ENCODE measurements at regions not wholly inside any gene's neighbourhood (a gene's known extent, or its start where the extent isn't known, plus 50 kb on each side); places are given as distances from the start of the nearest gene placed in this dataset.

GRCh38 chr1:198932351-198932991, 293.6 kb downstream of the PTPRC start:
- Histone ChIP-seq H3K27ac (ENCODE audit: extremely low read depth, low read depth, low read length) (0 out of 2 replicates have a peak overlapping the region, but pooled peaks have one; percentile 6), H3K9me3 (ENCODE audit: control insufficient read depth, insufficient read depth, low read depth, low read length) (no peaks in the 10 kb centered on the region), H3K4me1 (ENCODE audit: control insufficient read depth, insufficient read depth, low read length) (peaks cover 24% of the 10 kb centered on the region), H3K4me3 (ENCODE audit: low read depth, low read length) (no peak overlapping the region; the same call in none of the 2 replicates), H3K36me3 (ENCODE audit: control insufficient read depth in 2 of 2, insufficient read depth in 1 of 2, low read length in 2 of 2) (no peaks in the 10 kb centered on the region)
- CTCF ChIA-PET: interaction anchor here (1.0 kb wide), 1 partner anchor 180 kb away, joined by 4 read pairs; no protein-coding TSS in a partner anchor
- no peak for TF ChIP-seq KLF10 (tag by site-specific recombination; IDR thresholded peaks at IDR 0.05)
- TF ChIP-seq ZNF211 (tag by site-specific recombination; IDR thresholded peaks at IDR 0.05; ENCODE audit: low read depth): no peak
- no peak for TF ChIP-seq ZNF280C (tag by site-specific recombination; IDR thresholded peaks at IDR 0.05)
- no peak for TF ChIP-seq HIC1 (tag by site-specific recombination; IDR thresholded peaks at IDR 0.05)
- no peak for TF ChIP-seq ZNF449 (tag by site-specific recombination; IDR thresholded peaks at IDR 0.05)
- no peak for TF ChIP-seq ZNF530 (tag by site-specific recombination; IDR thresholded peaks at IDR 0.05; ENCODE audit: low read depth)
- TF ChIP-seq ZNF184 (tag by site-specific recombination; IDR thresholded peaks at IDR 0.05): no peak
- TF ChIP-seq ZNF292 (tag by site-specific recombination; IDR thresholded peaks at IDR 0.05; ENCODE audit: borderline replicate concordance, low read depth): no peak
- no peak for TF ChIP-seq ZNF2 (tag by site-specific recombination; IDR thresholded peaks at IDR 0.05)
- no peak for TF ChIP-seq ZNF501 (tag by site-specific recombination; IDR thresholded peaks at IDR 0.05)
- no peak for TF ChIP-seq ZNF433 (tag by site-specific recombination; IDR thresholded peaks at IDR 0.05; ENCODE audit: low read depth)
- no peak for TF ChIP-seq ZNF701 (tag by site-specific recombination; IDR thresholded peaks at IDR 0.05)
- TF ChIP-seq ZNF777 (tag by site-specific recombination; IDR thresholded peaks at IDR 0.05; ENCODE audit: borderline replicate concordance): no peak
- no peak for TF ChIP-seq ZBTB10 (tag by site-specific recombination; IDR thresholded peaks at IDR 0.05)
- POLR2A ChIA-PET: no interaction called here

GRCh38 chr1:198933515-198934222, 294.8 kb downstream of the PTPRC start:
- H3K4me3 ChIP-seq (ENCODE audit: low read depth, low read length): peak overlapping the region; percentile 86
- no peaks in the 10 kb centered on the region for H3K9me3 ChIP-seq (ENCODE audit: control insufficient read depth, insufficient read depth, low read depth, low read length)
- H3K4me1 ChIP-seq (ENCODE audit: control insufficient read depth, insufficient read depth, low read length): peaks cover 28% of the 10 kb centered on the region
- POLR2A ChIA-PET: no interaction called here
- no peaks in the 10 kb centered on the region for H3K36me3 ChIP-seq (ENCODE audit: control insufficient read depth in 2 of 2, insufficient read depth in 1 of 2, low read length in 2 of 2)
- CTCF ChIA-PET: interaction anchor here (0.5 to 0.7 kb wide), 3 partner anchors 206 to 1560 kb away, joined by 3 read pairs; no protein-coding TSS in a partner anchor
- H3K27ac ChIP-seq (ENCODE audit: extremely low read depth, low read depth, low read length): peak overlapping the region; percentile 81; the same call in 1 of the 2 replicates
- TF ChIP-seq ZSCAN23 (tag by site-specific recombination; IDR thresholded peaks at IDR 0.05) (no peak), GFI1B (tag by site-specific recombination; IDR thresholded peaks at IDR 0.05) (no peak), ZNF518A (tag by site-specific recombination; conservative IDR thresholded peaks at IDR 0.05; ENCODE audit: low read depth) (no peak)

All from HEK293 (cell line).